Activated B cell treated with CpG ODN at 0.5 μM for 24 hours (primary cell): ENCODE measurements at regions not wholly inside any gene's neighbourhood (a gene's known extent, or its start where the extent isn't known, plus 50 kb on each side); places are given as distances from the start of the nearest gene placed in this dataset.
A peak's percentile ranks its signal among the peaks of the same experiment; 100 is the strongest.

ENCODE experiments used
- ATAC-seq: fragments of 200-7000 bp; cut with Tn5 transposase; one replicate; pipeline ENCODE4 v1.10.0; 2021; ENCODE audit warnings: low read depth, mild to moderate bottlenecking, moderate library complexity
- CTCF ChIA-PET: fragments of 350-600 bp; sonication (Branson Sonifier 250); formaldehyde crosslinking; loops from one replicate; lab custom pipeline; 2021; ENCODE audit warnings: antibody characterized with exemption; lab: Charles Lee
- POLR2A ChIA-PET: fragments of 350-600 bp; sonication (Branson Sonifier 250); formaldehyde crosslinking; loops from one replicate; lab custom pipeline; 2021; ENCODE audit warnings: antibody characterized with exemption; lab: Charles Lee
- DNase-seq: peaks from one replicate; pipeline ENCODE4 v3.0.0; 2022
- H3K27ac Mint-ChIP-seq: one replicate; pipeline ENCODE4 v1.8.0; 2020; ENCODE audit warnings: mixed read lengths
- H3K27me3 Mint-ChIP-seq: one replicate; pipeline ENCODE4 v1.8.0; 2021; ENCODE audit warnings: mixed read lengths
- H3K36me3 Mint-ChIP-seq: one replicate; pipeline ENCODE4 v1.8.0; 2021; ENCODE audit warnings: low read depth, mixed read lengths
- H3K4me1 Mint-ChIP-seq: one replicate; pipeline ENCODE4 v1.8.0; 2021; ENCODE audit warnings: mixed read lengths
- H3K4me3 Mint-ChIP-seq: one replicate; pipeline ENCODE4 v1.8.0; 2020; ENCODE audit warnings: mild to moderate bottlenecking, mixed read lengths
- H3K9me3 Mint-ChIP-seq: one replicate; pipeline ENCODE4 v1.8.0; 2020; ENCODE audit warnings: mixed read lengths
- intact Hi-C: fragments of 100-400 bp; cut with micrococcal nuclease; formaldehyde crosslinking; loops from one replicate; pipeline ENCODE4 v1.15.1; 2024
- TF ChIP-seq, protein P1 (sequence below): fragments of 200-600 bp; IDR thresholded peaks from one replicate; pipeline ENCODE4 v1.8.0; 2022; ENCODE audit warnings: antibody characterized with exemption, mild to moderate bottlenecking

DNA sequence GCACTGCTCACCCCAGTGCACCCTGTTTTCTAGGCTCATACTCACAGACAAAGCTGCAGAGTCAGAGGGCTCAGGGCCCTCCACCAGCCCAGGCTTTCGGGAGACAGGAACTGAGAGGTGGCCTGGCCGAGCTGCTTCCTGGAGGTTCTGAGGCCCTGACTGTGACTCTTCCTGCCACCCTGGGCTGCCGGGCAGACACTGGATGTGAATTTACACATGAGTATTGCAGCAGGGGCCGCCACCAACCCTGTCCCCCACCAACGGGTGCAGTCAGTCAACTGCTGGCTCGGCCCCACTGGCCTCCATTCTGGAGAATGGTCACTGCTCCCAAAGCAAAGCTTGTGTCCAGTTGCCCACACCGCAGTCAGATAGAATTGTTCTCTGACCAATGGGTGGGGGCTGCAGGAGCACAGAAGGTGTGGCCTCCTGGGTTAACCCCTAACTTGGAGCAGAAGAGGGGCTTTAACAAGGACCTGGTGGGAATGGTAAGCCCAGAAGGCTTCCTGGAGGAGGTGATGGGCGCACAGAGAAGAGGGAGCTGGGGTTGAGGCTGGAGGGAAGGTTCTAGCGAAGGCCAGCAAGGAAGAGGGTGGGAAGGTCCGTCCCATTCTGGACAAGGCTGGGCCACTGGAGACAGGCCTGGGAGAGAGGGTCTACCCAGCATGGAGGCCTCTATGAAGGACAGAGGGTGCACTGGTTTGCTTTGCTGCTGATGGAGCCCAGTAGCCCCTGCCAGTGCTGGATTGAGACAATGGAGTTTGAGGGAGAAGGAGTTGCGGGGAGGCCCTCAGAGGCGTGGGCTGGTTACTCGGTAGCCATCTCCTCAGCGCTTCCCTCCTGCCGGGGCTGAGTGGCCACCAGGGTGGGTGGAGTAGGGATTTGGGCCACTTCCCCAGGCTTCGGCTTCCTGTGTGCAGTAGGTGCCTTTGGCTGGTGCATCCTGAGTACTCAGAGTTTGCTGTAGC, 135.3 kb downstream of the CPZ start:
- ATAC-seq: no peak
- DNase-seq: no peak
- ChIA-PET CTCF (no interaction called here), POLR2A (no interaction called here)
- Mint-ChIP-seq H3K9me3 (no peaks in the 10 kb centered on the region), H3K4me3 (no peak overlapping the region), H3K27ac (no peak overlapping the region), H3K27me3 (peaks cover 4% of the 10 kb centered on the region), H3K36me3 (no peaks in the 10 kb centered on the region), H3K4me1 (peaks cover 2% of the 10 kb centered on the region)
- TF ChIP-seq, protein P1, sequence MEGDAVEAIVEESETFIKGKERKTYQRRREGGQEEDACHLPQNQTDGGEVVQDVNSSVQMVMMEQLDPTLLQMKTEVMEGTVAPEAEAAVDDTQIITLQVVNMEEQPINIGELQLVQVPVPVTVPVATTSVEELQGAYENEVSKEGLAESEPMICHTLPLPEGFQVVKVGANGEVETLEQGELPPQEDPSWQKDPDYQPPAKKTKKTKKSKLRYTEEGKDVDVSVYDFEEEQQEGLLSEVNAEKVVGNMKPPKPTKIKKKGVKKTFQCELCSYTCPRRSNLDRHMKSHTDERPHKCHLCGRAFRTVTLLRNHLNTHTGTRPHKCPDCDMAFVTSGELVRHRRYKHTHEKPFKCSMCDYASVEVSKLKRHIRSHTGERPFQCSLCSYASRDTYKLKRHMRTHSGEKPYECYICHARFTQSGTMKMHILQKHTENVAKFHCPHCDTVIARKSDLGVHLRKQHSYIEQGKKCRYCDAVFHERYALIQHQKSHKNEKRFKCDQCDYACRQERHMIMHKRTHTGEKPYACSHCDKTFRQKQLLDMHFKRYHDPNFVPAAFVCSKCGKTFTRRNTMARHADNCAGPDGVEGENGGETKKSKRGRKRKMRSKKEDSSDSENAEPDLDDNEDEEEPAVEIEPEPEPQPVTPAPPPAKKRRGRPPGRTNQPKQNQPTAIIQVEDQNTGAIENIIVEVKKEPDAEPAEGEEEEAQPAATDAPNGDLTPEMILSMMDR: no peak
- intact Hi-C loops: no loop called here

DNA sequence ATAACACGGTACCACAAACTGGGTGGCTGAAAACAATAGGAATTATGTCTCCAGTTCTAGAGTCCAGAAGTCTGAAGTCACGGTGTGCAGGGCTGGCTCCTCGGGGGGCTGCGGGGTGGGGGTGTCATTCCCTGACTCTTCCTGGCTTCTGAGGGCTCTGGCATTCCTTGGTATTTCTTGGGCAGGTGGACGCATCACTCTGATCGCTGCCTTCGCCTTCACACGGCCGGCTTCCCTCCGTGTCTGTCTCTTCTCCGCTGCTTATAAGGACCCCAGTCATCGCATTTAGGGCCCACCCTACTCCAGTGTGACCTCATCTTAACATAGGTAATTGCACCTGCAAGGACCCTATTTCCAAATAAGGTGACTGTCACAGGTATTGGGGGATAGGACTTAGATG, 134.6 kb downstream of the CPZ start:
- Mint-ChIP-seq H3K36me3 (no peaks in the 10 kb centered on the region), H3K27me3 (peaks cover 4% of the 10 kb centered on the region), H3K27ac (no peak overlapping the region), H3K9me3 (no peaks in the 10 kb centered on the region), H3K4me3 (no peak overlapping the region), H3K4me1 (peaks cover 2% of the 10 kb centered on the region)
- POLR2A ChIA-PET: no interaction called here
- DNase-seq (no peak), ATAC-seq (no peak)
- intact Hi-C loops: no loop called here
- TF ChIP-seq, protein P1: no peak
- CTCF ChIA-PET: no interaction called here

DNA sequence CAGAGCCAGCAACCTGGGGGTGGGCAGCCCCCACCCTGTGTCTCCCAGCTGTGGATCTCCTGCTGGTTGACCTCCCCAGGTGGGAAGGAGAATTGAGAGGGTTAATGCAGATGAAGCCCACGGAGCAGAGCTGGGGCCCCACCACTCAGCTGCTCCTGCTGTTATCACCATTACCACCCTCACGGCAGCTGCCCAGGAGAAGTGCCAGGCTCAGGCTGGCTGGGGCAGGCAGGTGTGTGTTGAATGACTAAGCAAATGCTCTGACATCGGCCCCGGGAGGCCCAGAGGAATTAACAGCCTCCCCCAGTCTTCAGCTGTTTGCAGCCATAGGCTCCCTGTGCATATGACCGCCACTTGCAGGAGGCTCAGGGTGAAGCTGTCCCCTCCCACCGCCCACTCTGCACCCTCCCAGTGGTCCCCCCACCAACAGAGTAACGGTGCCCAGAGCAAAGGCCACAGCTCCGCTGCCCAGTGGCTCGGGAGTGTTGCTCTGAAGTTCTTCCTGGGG, 133.8 kb downstream of the CPZ start:
- Mint-ChIP-seq H3K9me3 (no peaks in the 10 kb centered on the region), H3K27me3 (peaks cover 4% of the 10 kb centered on the region), H3K36me3 (no peaks in the 10 kb centered on the region), H3K4me3 (no peak overlapping the region), H3K4me1 (peaks cover 2% of the 10 kb centered on the region), H3K27ac (no peak overlapping the region)
- TF ChIP-seq, protein P1: no peak
- POLR2A ChIA-PET: no interaction called here
- intact Hi-C loops: no loop called here
- CTCF ChIA-PET: no interaction called here
- ATAC-seq: no peak
- peak; percentile 4 for DNase-seq

DNA sequence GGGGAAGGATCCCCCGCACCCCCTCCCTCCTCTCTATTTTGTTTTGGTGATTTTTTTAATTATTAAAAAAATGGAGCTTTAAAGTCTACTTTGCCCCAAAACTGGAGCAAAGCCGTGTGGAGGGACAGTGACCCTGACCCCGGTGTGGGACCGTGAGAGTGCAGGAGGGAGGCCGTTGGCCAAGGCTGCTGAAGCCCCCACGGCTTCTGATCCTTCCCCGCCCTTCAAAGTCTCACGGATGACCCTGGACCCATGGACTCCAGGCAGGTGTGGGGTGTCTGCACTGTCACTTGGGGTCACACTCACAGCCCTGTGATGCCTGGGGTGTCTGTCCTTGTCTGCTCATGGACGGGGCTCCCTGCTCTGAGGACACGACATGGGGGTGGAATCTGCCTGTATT, 133.3 kb downstream of the CPZ start:
- peaks cover 4% of the 10 kb centered on the region for H3K27me3 Mint-ChIP-seq
- ATAC-seq (no peak), DNase-seq (peak; percentile 12)
- CTCF ChIA-PET: no interaction called here
- TF ChIP-seq, protein P1: no peak
- no peaks in the 10 kb centered on the region for H3K9me3 Mint-ChIP-seq
- no peak overlapping the region for H3K27ac Mint-ChIP-seq
- peaks cover 2% of the 10 kb centered on the region for H3K4me1 Mint-ChIP-seq
- H3K36me3 Mint-ChIP-seq: no peaks in the 10 kb centered on the region
- POLR2A ChIA-PET: no interaction called here
- H3K4me3 Mint-ChIP-seq: no peak overlapping the region
- intact Hi-C loops: no loop called here

DNA sequence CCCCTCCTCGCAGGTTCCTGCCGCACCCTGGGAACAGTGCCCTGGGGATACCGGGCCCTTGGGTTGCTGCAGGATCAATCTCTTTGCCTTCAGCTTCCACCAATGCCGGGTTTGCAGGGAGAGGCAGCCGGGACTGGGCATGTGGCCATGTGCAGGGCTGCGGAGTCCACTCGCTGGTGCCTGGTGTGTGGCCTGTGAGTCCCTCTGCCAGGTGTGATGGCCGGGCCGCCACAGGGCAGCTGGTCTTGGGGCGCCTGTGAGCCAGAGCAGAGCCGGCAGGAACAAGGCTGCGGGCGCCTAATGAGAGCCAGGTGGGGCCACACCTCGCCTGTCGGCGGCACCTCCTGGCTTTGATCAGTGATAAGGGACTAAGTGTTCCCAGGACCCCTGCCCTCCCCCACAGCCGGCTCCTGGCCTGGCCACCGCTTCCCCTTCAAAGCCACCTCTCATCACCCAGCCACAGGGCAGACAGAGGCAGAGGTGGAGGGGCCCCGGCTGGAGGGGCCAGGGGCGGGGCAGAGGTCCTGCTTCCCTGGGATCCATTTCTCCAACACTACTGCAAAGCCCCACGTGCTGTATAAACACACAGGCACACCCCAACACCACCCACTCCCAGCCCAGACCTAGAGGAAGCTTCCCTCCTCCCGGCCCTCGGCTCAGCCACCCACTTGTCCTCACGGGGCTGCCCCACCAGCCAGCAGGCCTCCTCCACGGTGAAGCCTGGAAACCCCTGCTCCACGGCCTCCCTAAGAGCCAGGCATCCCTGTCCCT, 132.7 kb downstream of the CPZ start:
- TF ChIP-seq, protein P1: no peak
- ATAC-seq (no peak), DNase-seq (peak; percentile 6)
- Mint-ChIP-seq H3K27me3 (peaks cover 4% of the 10 kb centered on the region), H3K27ac (no peak overlapping the region), H3K4me1 (peaks cover 2% of the 10 kb centered on the region), H3K4me3 (no peak overlapping the region), H3K36me3 (no peaks in the 10 kb centered on the region), H3K9me3 (no peaks in the 10 kb centered on the region)
- POLR2A ChIA-PET: no interaction called here
- intact Hi-C loops: no loop called here
- CTCF ChIA-PET: no interaction called here
